RPMI7951 (cell line): ENCODE measurements at regions not wholly inside any gene's neighbourhood (a gene's known extent, or its start where the extent isn't known, plus 50 kb on each side); places are given as distances from the start of the nearest gene placed in this dataset.
"Not testable (repeated sequence)": the region's sequence is repeated elsewhere in the genome, so short reads cannot be mapped to it uniquely, and the experiment has no call there.

Experiments
- DNase-seq: peaks from one replicate; pipeline ENCODE4 v3.0.0-alpha.2; 2012; ENCODE audit warnings: low read depth

- no peak for DNase-seq
These were observed 68.0 kb downstream of the LUZP4 start for GRCh38 chrX:115357326-115358120.

- not testable (repeated sequence) for DNase-seq
These were observed 70.0 kb downstream of the LUZP4 start for GRCh38 chrX:115359508-115359907.

GRCh38 chrX:115360220-115360781 lies 70.8 kb downstream of the LUZP4 start:
- DNase-seq, result no peak

- peak; percentile 67 for DNase-seq
These were observed 73.0 kb downstream of the LUZP4 start for GRCh38 chrX:115362334-115363095.

- no peak for DNase-seq
These were observed 73.9 kb downstream of the LUZP4 start for GRCh38 chrX:115363372-115363771.

GRCh38 chrX:115363897-115364296 lies 74.4 kb downstream of the LUZP4 start:
- no peak for DNase-seq

GRCh38 chrX:115364670-115365069 lies 75.2 kb downstream of the LUZP4 start:
- no peak for DNase-seq

- DNase-seq, result no peak
These were observed 77.0 kb downstream of the LUZP4 start for GRCh38 chrX:115366535-115366934.

GRCh38 chrX:115367455-115367854 lies 77.9 kb downstream of the LUZP4 start:
- peak; percentile 49 for DNase-seq

GRCh38 chrX:115367951-115368350 lies 78.4 kb downstream of the LUZP4 start:
- DNase-seq, result peak; percentile 36

GRCh38 chrX:115368876-115369275 lies 79.4 kb downstream of the LUZP4 start:
- DNase-seq, result no peak

- DNase-seq, result peak; percentile 60
These were observed 82.6 kb downstream of the LUZP4 start for GRCh38 chrX:115372152-115372551.

GRCh38 chrX:115373308-115373707 lies 83.8 kb downstream of the LUZP4 start:
- DNase-seq, result no peak

GRCh38 chrX:115378471-115378870 lies 89.0 kb downstream of the LUZP4 start:
- peak; percentile 20 for DNase-seq

- no peak for DNase-seq
These were observed 97.8 kb downstream of the LUZP4 start for GRCh38 chrX:115387327-115387726.

- no peak for DNase-seq
These were observed 99.4 kb downstream of the LUZP4 start for GRCh38 chrX:115388879-115389278.

- DNase-seq, result no peak
These were observed 100.6 kb downstream of the LUZP4 start for GRCh38 chrX:115390078-115390477.

- DNase-seq, result no peak
These were observed 102.5 kb downstream of the LUZP4 start for GRCh38 chrX:115392031-115392430.

GRCh38 chrX:115392871-115393270 lies 103.4 kb downstream of the LUZP4 start:
- DNase-seq, result no peak

GRCh38 chrX:115393271-115393670 lies 103.8 kb downstream of the LUZP4 start:
- peak; percentile 33 for DNase-seq

- not testable (repeated sequence) for DNase-seq
These were observed 105.3 kb downstream of the LUZP4 start for GRCh38 chrX:115394806-115395205.

- no peak for DNase-seq
These were observed 109.8 kb downstream of the LUZP4 start for GRCh38 chrX:115399306-115399705.

GRCh38 chrX:115400960-115401359 lies 111.4 kb downstream of the LUZP4 start:
- DNase-seq, result no peak
